Fibroblast of mammary gland (primary cell): ENCODE measurements at regions not wholly inside any gene's neighbourhood (a gene's known extent, or its start where the extent isn't known, plus 50 kb on each side); places are given as distances from the start of the nearest gene placed in this dataset.
A peak's percentile ranks its signal among the peaks of the same experiment; 100 is the strongest.

Experiments
- DNase-seq: peaks from one replicate; pipeline ENCODE4 v3.0.0-alpha.2; 2010; ENCODE audit warnings: low read depth
- H3K4me3 ChIP-seq: 2 replicates; pipeline ENCODE4 v1.5.1; 2011; ENCODE audit warnings: low read depth, mild to moderate bottlenecking, low read length, moderate library complexity; ENCODE audit not compliant: control insufficient read depth
- CTCF ChIP-seq: conservative IDR thresholded peaks from 2 replicates; pipeline ENCODE4 v1.5.1; 2011; ENCODE audit warnings: low read depth, low read length, inconsistent platforms; ENCODE audit not compliant: control insufficient read depth, insufficient read depth

GRCh38 chr3:156764751-156765150, 61.4 kb upstream of the LEKR1 start:
- DNase-seq: peak; percentile 44
- TF ChIP-seq CTCF: no peak

GRCh38 chr3:156768390-156768789, 57.8 kb upstream of the LEKR1 start:
- no peak for DNase-seq
- no peak for TF ChIP-seq CTCF
- H3K4me3 ChIP-seq: no peak overlapping the region

More at GRCh38 chr3:156764751-156765150, 61.4 kb upstream of the LEKR1 start:
- H3K4me3 ChIP-seq: no peak overlapping the region

GRCh38 chr3:156769721-156770654, 56.2 kb upstream of the LEKR1 start:
- no peak overlapping the region for H3K4me3 ChIP-seq
- TF ChIP-seq CTCF: no peak
- DNase-seq: no peak

GRCh38 chr3:156770699-156771414, 55.3 kb upstream of the LEKR1 start:
- H3K4me3 ChIP-seq: no peak overlapping the region
- no peak for DNase-seq

GRCh38 chr3:156772588-156773206, 53.5 kb upstream of the LEKR1 start:
- peak; percentile 41 for DNase-seq
- TF ChIP-seq CTCF: no peak
- no peak overlapping the region for H3K4me3 ChIP-seq

More at GRCh38 chr3:156770699-156771414, 55.3 kb upstream of the LEKR1 start:
- TF ChIP-seq CTCF: no peak

- no peak for TF ChIP-seq CTCF
- DNase-seq: no peak
- no peak overlapping the region for H3K4me3 ChIP-seq
Observed at GRCh38 chr3:156776031-156776430, 50.1 kb upstream of the LEKR1 start.
